HEK293 (cell line): ENCODE measurements at regions not wholly inside any gene's neighbourhood (a gene's known extent, or its start where the extent isn't known, plus 50 kb on each side); places are given as distances from the start of the nearest gene placed in this dataset.

Source experiments
- CTCF ChIA-PET: fragments of 350-600 bp; formaldehyde crosslinking; extraction: SDS; loops from one replicate; lab custom pipeline; 2021; ENCODE audit warnings: antibody characterized with exemption; lab: Yijun Ruan, JAX
- POLR2A ChIA-PET: fragments of 300-600 bp; formaldehyde crosslinking; extraction: SDS; loops from one replicate; lab custom pipeline; 2020; ENCODE audit warnings: antibody characterized with exemption, inconsistent platforms; lab: Yijun Ruan, JAX
- H3K27ac ChIP-seq: fragments of 200-500 bp; sonication (Bioruptor generic); 2 replicates; pipeline ENCODE4 v1.5.1; 2014; ENCODE audit warnings: low read depth, low read length, control low read depth, inconsistent platforms; ENCODE audit errors: extremely low read depth
- H3K36me3 ChIP-seq, 2 experiments: fragments of 200-500 bp in 1 of 2; sonication (Bioruptor generic) in 1 of 2; 1 replicate in 1 of 2; 2 replicates in 1 of 2; pipeline ENCODE4 v1.5.1; 2014 to 2017; ENCODE audit warnings: inconsistent platforms in 2 of 2, low read length in 2 of 2; ENCODE audit not compliant: control insufficient read depth in 2 of 2, insufficient read depth in 1 of 2
- H3K4me1 ChIP-seq: fragments of 200-500 bp; sonication (Bioruptor generic); 2 replicates; pipeline ENCODE4 v1.5.1; 2014; ENCODE audit warnings: mild to moderate bottlenecking, low read length, inconsistent platforms; ENCODE audit not compliant: control insufficient read depth, insufficient read depth
- H3K4me3 ChIP-seq: 2 replicates; pipeline ENCODE4 v1.5.1; 2011; ENCODE audit warnings: low read depth, mild to moderate bottlenecking, control low read depth, low read length, moderate library complexity
- H3K9me3 ChIP-seq: fragments of 200-500 bp; sonication (Bioruptor generic); 2 replicates; pipeline ENCODE4 v1.5.1; 2014; ENCODE audit warnings: low read depth, low read length, inconsistent platforms; ENCODE audit not compliant: control insufficient read depth, insufficient read depth
- BCL11B ChIP-seq: fragments of 450-650 bp; formaldehyde crosslinking; IDR thresholded peaks from 2 replicates; pipeline ENCODE4 v1.5.1; 2016; ENCODE audit warnings: low read depth, missing biosample characterization, missing genetic modification characterization
- GLIS2 ChIP-seq: fragments of 450-650 bp; formaldehyde crosslinking; IDR thresholded peaks from 2 replicates; pipeline ENCODE4 v1.5.1; 2016; ENCODE audit warnings: missing biosample characterization, missing genetic modification characterization
- REPIN1 ChIP-seq: fragments of 450-650 bp; formaldehyde crosslinking; IDR thresholded peaks from 2 replicates; pipeline ENCODE4 v1.5.1; 2017; ENCODE audit warnings: missing biosample characterization, missing genetic modification characterization, low read depth
- SCRT1 ChIP-seq: fragments of 450-650 bp; formaldehyde crosslinking; IDR thresholded peaks from 2 replicates; pipeline ENCODE4 v1.5.1; 2016; ENCODE audit warnings: missing biosample characterization, missing genetic modification characterization, borderline replicate concordance
- SP3 ChIP-seq: fragments of 450-650 bp; formaldehyde crosslinking; IDR thresholded peaks from 2 replicates; pipeline ENCODE4 v1.5.1; 2016; ENCODE audit warnings: missing biosample characterization, missing genetic modification characterization
- ZNF10 ChIP-seq: fragments of 450-650 bp; formaldehyde crosslinking; IDR thresholded peaks from 2 replicates; pipeline ENCODE4 v1.5.1; 2017; ENCODE audit warnings: missing biosample characterization, missing genetic modification characterization
- ZNF112 ChIP-seq: fragments of 450-650 bp; formaldehyde crosslinking; IDR thresholded peaks from 2 replicates; pipeline ENCODE4 v1.5.0; 2017; ENCODE audit warnings: missing biosample characterization, missing genetic modification characterization
- ZNF121 ChIP-seq: fragments of 450-650 bp; formaldehyde crosslinking; IDR thresholded peaks from 2 replicates; pipeline ENCODE4 v1.5.1; 2016; ENCODE audit warnings: missing biosample characterization, missing genetic modification characterization
- ZNF138 ChIP-seq: fragments of 450-650 bp; formaldehyde crosslinking; IDR thresholded peaks from 2 replicates; pipeline ENCODE4 v1.5.1; 2016; ENCODE audit warnings: missing biosample characterization, missing genetic modification characterization, borderline replicate concordance
- ZNF23 ChIP-seq: fragments of 450-650 bp; formaldehyde crosslinking; IDR thresholded peaks from 2 replicates; pipeline ENCODE4 v1.5.1; 2016; ENCODE audit warnings: missing biosample characterization, missing genetic modification characterization, borderline replicate concordance
- ZNF311 ChIP-seq: fragments of 450-650 bp; formaldehyde crosslinking; IDR thresholded peaks from 2 replicates; pipeline ENCODE4 v1.5.1; 2017; ENCODE audit warnings: missing biosample characterization, missing genetic modification characterization, borderline replicate concordance
- ZNF416 ChIP-seq: fragments of 450-650 bp; formaldehyde crosslinking; IDR thresholded peaks from 2 replicates; pipeline ENCODE4 v1.5.1; 2016; ENCODE audit warnings: missing biosample characterization, missing genetic modification characterization
- ZNF544 ChIP-seq: fragments of 450-650 bp; formaldehyde crosslinking; IDR thresholded peaks from 2 replicates; pipeline ENCODE4 v1.5.0; 2017; ENCODE audit warnings: missing biosample characterization, missing genetic modification characterization
- ZNF624 ChIP-seq: fragments of 450-650 bp; formaldehyde crosslinking; IDR thresholded peaks from 2 replicates; pipeline ENCODE4 v1.5.1; 2017; ENCODE audit warnings: missing biosample characterization, missing genetic modification characterization
- ZNF654 ChIP-seq: fragments of 450-650 bp; formaldehyde crosslinking; IDR thresholded peaks from 2 replicates; pipeline ENCODE4 v1.5.1; 2016; ENCODE audit warnings: low read depth, missing biosample characterization, missing genetic modification characterization
- ZNF747 ChIP-seq: fragments of 450-650 bp; formaldehyde crosslinking; IDR thresholded peaks from 2 replicates; pipeline ENCODE4 v1.5.1; 2016; ENCODE audit warnings: missing biosample characterization, missing genetic modification characterization
- ZNF76 ChIP-seq: fragments of 450-650 bp; formaldehyde crosslinking; IDR thresholded peaks from 2 replicates; pipeline ENCODE4; 2016; ENCODE audit warnings: low read depth, missing biosample characterization, missing genetic modification characterization, borderline replicate concordance
- ZSCAN30 ChIP-seq: fragments of 450-650 bp; IDR thresholded peaks from 2 replicates; pipeline ENCODE4 v1.5.1; 2018; ENCODE audit warnings: missing biosample characterization, mild to moderate bottlenecking, missing genetic modification characterization, moderate library complexity
- TF ChIP-seq, protein P1 (sequence below): fragments of 450-650 bp; formaldehyde crosslinking; IDR thresholded peaks from 2 replicates; pipeline ENCODE4 v1.5.1; 2016; ENCODE audit warnings: missing biosample characterization, missing genetic modification characterization, borderline replicate concordance
- TF ChIP-seq, protein P2 (sequence below): fragments of 450-650 bp; formaldehyde crosslinking; IDR thresholded peaks from 2 replicates; pipeline ENCODE4 v1.5.1; 2016; ENCODE audit warnings: missing biosample characterization, missing genetic modification characterization

DNA sequence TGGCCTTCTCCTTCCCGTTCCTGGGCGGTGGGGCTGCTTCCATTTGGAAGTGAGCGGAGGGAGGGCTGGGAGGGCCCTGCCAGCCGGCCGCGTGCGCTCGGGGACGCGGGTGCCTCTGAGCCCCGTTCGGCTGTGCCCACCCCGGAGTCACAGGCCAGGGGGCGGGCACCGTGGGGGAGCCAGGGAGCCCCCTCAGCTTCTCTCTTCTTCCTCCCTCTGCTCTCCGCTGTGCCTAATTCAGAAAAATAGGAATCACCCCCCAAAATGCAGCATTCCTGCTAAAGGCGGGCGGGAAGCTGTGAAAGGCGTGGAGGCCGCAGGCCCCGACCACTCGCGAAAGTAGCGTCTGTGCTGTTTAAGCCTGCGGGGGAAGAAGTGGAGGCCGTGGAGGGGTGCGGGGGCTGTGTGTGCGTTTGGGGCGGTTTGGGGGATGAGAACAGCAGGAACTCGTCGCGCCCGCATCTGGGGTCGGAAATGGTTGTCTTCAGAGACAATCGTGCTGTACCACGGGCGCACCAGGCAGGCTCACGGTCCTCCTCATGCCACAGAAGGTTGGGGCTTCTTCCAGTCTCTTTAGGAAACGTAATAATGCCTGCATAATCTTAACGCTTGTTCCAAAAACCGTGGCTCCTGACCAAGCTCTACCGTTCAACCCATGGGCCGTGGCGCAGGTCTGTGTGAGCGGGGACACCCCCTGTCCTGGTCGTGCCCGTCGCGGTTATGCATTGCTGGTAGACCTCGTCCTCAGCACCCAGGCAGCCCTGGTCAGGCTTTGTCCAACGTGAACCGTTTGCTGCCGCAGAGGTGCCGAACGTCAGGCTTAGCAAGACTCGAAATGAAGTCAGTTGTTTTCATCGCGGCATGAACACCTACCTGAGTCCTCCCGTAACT is 110.4 kb upstream of the SOX1 start:
- Histone ChIP-seq H3K27ac (no peak overlapping the region), H3K4me1 (no peaks in the 10 kb centered on the region), H3K9me3 (no peaks in the 10 kb centered on the region), H3K36me3 (no peaks in the 10 kb centered on the region), H3K4me3 (no peak overlapping the region)
- CTCF ChIA-PET = no interaction called here
- TF ChIP-seq ZNF76 (tag by site-specific recombination) (no peak), BCL11B (no peak), ZNF747 (tag by site-specific recombination) (no peak), ZNF10 (tag by site-specific recombination) (no peak), SCRT1 (no peak), ZSCAN30 (no peak), ZNF624 (tag by site-specific recombination) (no peak)
- TF ChIP-seq, protein P1, sequence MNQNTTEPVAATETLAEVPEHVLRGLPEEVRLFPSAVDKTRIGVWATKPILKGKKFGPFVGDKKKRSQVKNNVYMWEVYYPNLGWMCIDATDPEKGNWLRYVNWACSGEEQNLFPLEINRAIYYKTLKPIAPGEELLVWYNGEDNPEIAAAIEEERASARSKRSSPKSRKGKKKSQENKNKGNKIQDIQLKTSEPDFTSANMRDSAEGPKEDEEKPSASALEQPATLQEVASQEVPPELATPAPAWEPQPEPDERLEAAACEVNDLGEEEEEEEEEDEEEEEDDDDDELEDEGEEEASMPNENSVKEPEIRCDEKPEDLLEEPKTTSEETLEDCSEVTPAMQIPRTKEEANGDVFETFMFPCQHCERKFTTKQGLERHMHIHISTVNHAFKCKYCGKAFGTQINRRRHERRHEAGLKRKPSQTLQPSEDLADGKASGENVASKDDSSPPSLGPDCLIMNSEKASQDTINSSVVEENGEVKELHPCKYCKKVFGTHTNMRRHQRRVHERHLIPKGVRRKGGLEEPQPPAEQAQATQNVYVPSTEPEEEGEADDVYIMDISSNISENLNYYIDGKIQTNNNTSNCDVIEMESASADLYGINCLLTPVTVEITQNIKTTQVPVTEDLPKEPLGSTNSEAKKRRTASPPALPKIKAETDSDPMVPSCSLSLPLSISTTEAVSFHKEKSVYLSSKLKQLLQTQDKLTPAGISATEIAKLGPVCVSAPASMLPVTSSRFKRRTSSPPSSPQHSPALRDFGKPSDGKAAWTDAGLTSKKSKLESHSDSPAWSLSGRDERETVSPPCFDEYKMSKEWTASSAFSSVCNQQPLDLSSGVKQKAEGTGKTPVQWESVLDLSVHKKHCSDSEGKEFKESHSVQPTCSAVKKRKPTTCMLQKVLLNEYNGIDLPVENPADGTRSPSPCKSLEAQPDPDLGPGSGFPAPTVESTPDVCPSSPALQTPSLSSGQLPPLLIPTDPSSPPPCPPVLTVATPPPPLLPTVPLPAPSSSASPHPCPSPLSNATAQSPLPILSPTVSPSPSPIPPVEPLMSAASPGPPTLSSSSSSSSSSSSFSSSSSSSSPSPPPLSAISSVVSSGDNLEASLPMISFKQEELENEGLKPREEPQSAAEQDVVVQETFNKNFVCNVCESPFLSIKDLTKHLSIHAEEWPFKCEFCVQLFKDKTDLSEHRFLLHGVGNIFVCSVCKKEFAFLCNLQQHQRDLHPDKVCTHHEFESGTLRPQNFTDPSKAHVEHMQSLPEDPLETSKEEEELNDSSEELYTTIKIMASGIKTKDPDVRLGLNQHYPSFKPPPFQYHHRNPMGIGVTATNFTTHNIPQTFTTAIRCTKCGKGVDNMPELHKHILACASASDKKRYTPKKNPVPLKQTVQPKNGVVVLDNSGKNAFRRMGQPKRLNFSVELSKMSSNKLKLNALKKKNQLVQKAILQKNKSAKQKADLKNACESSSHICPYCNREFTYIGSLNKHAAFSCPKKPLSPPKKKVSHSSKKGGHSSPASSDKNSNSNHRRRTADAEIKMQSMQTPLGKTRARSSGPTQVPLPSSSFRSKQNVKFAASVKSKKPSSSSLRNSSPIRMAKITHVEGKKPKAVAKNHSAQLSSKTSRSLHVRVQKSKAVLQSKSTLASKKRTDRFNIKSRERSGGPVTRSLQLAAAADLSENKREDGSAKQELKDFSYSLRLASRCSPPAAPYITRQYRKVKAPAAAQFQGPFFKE (tag by site-specific recombination) = no peak
- POLR2A ChIA-PET = no interaction called here

DNA sequence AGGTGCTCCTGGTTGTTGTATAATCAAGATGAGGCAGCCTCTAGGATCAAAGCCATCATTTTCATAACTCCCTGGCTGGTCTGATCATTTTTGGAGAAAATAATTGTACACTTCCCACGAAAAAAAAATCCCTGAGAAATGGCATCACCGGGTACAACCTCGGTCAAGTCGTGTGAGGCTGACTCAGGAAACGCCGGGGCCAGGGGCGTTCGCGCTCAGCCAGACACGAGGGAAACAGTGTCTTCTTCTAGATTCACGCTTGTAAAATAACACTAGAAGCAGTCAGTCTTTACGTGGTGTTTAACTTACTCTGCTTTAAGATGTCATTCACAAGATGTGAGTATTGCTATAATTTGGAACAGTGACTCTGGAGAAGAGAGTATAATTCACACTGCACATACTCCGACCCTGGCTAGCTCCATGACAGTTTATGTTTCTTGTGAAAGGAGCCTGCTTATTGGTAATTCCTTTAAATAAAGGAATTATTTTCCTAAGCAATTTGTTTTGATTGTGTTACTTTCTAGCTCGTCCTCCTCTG is 109.0 kb upstream of the SOX1 start:
- H3K4me1 ChIP-seq = no peaks in the 10 kb centered on the region
- H3K9me3 ChIP-seq = no peaks in the 10 kb centered on the region
- POLR2A ChIA-PET = no interaction called here
- H3K36me3 ChIP-seq = no peaks in the 10 kb centered on the region
- CTCF ChIA-PET = no interaction called here
- H3K27ac ChIP-seq = no peak overlapping the region
- TF ChIP-seq ZNF121 (no peak), SP3 (tag by site-specific recombination) (no peak), GLIS2 (tag by site-specific recombination) (no peak), REPIN1 (tag by site-specific recombination) (no peak), ZNF544 (tag by site-specific recombination) (no peak), ZNF23 (tag by site-specific recombination) (no peak), ZNF416 (tag by site-specific recombination) (no peak), SCRT1 (no peak), ZNF654 (tag by site-specific recombination) (no peak), ZNF311 (tag by site-specific recombination) (no peak), ZNF112 (tag by site-specific recombination) (no peak), ZNF138 (tag by site-specific recombination) (no peak)
- TF ChIP-seq, protein P2, sequence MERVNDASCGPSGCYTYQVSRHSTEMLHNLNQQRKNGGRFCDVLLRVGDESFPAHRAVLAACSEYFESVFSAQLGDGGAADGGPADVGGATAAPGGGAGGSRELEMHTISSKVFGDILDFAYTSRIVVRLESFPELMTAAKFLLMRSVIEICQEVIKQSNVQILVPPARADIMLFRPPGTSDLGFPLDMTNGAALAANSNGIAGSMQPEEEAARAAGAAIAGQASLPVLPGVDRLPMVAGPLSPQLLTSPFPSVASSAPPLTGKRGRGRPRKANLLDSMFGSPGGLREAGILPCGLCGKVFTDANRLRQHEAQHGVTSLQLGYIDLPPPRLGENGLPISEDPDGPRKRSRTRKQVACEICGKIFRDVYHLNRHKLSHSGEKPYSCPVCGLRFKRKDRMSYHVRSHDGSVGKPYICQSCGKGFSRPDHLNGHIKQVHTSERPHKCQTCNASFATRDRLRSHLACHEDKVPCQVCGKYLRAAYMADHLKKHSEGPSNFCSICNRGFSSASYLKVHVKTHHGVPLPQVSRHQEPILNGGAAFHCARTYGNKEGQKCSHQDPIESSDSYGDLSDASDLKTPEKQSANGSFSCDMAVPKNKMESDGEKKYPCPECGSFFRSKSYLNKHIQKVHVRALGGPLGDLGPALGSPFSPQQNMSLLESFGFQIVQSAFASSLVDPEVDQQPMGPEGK = no peak
- TF ChIP-seq, all 188 proteins: peak for 0
- H3K4me3 ChIP-seq = no peak overlapping the region
